NB4 (cell line): ENCODE measurements at regions not wholly inside any gene's neighbourhood (a gene's known extent, or its start where the extent isn't known, plus 50 kb on each side); places are given as distances from the start of the nearest gene placed in this dataset.

Source experiments
- CTCF ChIP-seq: IDR thresholded peaks from one replicate; pipeline ENCODE4 v1.5.1; 2012; ENCODE audit warnings: low read depth, low read length
- POLR2A ChIP-seq: IDR thresholded peaks from 2 replicates; pipeline ENCODE4 v1.6.1; 2011; ENCODE audit warnings: mild to moderate bottlenecking; ENCODE audit not compliant: insufficient read length; ENCODE audit errors: extremely low read depth
- TF ChIP-seq, protein P1 (sequence below): IDR thresholded peaks from 2 replicates; pipeline ENCODE4 v1.6.1; 2011; ENCODE audit warnings: low read depth, low read length

GRCh38 chrX:47316276-47317025 lies 53.9 kb upstream of the ZNF157 start:
- TF ChIP-seq CTCF, result no peak
- no peak for TF ChIP-seq POLR2A
- TF ChIP-seq, protein P1, sequence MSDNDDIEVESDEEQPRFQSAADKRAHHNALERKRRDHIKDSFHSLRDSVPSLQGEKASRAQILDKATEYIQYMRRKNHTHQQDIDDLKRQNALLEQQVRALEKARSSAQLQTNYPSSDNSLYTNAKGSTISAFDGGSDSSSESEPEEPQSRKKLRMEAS, result no peak
